Stimulated activated CD8-positive, alpha-beta memory T cell treated with anti-CD3 and anti-CD28 coated beads, Interleukin-4, amount 100 ng/mL, for 48 hours (primary cell): ENCODE measurements at regions not wholly inside any gene's neighbourhood (a gene's known extent, or its start where the extent isn't known, plus 50 kb on each side); places are given as distances from the start of the nearest gene placed in this dataset.
"Not testable (repeated sequence)": the region's sequence is repeated elsewhere in the genome, so short reads cannot be mapped to it uniquely, and the experiment has no call there.

Source experiments
- DNase-seq: peaks from one replicate; pipeline ENCODE4 v3.0.0-alpha.2; 2020

DNA sequence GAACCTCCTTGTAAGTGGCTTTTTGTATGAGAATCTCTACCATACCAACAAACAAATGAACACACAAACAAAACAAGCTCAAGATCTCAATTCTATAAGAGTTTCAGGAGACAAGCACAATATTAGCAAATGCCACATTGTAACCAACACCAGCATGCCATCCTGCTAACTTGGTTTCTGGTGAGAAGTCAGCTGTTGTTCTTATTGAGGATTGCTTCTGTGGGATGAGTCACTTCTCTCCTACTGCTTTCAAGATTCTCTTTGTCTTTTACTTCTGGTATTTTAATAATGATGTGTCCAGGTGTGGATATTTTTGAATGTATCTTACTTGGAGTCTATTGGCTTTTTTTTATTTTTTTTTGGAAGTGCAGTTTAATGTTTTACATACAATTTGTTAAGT, 131.7 kb downstream of the BCL2L11 start:
- DNase-seq: no peak

DNA sequence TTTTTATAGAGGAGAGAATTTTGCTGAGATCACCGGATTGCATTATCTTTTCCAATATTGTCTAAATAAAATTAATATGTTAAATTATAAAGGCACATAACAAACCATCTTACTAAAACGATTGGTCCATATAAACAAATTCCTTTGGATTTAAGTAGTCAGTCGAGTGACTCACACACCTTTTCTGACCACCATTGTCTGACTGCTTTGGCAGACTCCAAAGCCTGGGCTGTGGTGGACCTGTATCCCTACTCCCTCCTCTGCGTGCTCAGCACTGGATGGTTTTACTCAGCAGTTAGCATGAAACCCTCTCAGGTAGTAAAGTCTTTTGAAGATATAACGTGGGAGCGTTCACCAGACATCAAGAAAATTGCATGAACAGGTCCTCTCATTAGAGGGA, 134.2 kb downstream of the BCL2L11 start:
- not testable (repeated sequence) for DNase-seq

DNA sequence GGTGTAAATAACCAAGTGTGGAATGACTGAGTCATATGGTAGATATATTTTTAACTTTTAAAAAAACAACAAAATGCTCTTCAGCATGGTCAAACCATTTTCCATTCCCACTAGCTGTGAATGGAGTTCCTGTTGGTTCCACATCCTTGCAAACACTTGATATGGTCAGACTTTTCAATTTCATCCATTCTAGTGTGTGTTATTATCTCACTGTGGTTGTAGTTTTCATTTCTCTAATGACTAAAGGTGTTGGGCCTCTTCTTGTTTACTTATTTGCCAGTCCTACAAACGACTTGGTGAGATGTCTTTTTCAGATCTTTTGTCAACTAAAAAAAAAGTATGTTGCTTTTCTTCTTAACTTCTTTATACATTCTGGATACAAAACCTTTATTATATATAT, 135.9 kb downstream of the BCL2L11 start:
- DNase-seq: not testable (repeated sequence)

DNA sequence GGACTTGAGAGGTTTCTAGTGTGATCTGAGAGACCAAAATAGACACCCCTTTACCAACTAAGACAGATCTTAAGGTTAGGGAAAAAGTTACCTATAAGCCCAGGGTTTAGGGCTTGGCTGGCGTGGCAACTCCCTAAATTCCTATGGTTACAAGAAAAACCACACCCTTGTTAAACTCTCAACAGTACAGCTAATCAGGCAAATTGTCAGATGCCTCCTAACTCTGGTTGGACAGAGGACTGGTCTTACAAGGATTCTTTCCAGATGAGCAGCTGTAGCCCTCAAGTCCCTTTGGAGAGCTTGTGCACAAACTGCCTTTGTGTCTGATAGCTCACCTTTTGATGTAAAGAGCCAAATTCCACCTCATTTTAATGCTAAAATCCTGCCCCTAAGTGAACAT, 136.9 kb downstream of the BCL2L11 start:
- DNase-seq: not testable (repeated sequence)

DNA sequence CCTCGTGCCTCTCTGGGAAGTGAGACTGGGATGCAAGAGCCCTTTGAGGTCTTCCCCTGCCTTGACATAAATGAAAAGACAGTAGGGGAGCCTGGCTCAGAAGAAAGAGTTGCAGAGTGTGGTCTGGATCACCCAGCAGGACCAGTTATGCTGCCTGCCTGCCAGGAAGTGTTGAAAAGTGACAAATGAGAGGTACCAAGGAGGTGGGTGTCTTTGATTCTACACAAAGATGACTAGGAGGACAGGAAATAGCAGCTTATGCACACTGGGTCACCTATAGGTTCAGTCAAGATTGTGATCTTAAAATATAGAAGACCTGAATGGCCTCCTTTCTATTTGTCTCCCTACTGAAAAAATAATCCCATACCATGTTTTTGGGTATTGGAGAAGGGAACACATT, 137.6 kb downstream of the BCL2L11 start:
- DNase-seq: not testable (repeated sequence)

DNA sequence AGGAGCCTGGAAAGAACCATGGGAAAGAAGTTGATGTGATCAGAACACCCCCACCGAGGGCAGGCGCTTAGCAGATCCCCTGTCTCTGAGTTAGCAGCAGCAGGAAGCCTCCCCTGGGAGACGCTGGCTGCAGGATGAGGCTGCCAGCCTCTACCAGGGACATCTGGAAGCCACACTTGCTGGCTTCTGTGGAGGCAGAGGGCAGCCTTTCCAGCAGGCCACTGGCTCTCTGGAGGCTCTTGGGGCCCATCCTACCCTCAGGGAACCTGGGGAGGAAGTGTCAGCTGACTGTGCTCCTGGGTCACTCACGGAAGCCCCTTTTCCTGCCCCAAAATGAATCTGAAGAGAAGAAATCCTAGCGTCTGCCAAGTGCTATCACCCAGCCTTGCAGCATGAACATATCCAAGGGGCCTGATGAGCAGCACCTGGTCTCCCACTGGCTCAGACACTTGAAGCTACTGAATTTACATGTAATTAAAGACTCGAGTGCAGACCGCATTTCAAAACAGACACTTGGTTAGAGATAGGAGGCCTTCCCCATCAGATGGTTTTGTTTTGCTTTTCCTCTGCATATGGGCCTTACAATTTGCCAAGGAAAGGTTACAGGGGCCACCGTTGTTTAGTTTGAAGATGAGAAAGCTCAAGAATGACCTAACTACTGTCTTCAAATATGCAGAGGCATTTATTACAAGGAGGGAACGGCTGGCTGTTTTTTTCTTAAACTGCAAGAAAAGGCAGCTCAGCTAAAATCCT, 142.1 kb downstream of the BCL2L11 start:
- DNase-seq: not testable (repeated sequence)

DNA sequence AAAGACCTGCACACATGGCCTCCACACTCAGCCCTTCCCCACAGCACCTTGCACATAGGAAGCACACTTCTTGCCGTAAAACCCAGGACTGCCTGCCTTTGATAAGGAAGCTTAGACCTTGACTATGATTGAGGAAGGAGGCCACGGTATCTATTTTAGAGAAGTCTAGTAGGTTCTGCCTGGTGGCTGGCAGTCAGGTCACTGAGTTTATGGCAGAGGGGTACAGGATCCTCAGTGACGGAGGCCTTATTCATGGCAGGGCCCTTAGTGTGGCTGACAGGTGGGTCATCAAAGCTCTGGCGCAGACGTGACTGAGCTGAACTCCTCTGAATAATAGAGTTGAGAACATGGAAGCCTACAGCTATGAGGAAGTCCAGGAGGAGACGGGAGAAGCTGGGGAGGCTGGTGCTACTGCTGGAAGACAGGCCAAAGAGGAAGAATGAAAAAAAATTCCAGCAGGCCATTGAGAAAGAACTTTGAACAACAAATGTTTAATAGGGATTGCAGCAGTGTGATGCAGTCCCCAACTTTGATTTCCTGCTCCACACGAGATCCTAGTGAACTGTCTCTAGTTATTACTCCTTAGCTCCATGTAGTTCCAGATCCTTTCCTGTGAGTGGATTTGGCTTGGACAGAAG, 142.8 kb downstream of the BCL2L11 start:
- not testable (repeated sequence) for DNase-seq

DNA sequence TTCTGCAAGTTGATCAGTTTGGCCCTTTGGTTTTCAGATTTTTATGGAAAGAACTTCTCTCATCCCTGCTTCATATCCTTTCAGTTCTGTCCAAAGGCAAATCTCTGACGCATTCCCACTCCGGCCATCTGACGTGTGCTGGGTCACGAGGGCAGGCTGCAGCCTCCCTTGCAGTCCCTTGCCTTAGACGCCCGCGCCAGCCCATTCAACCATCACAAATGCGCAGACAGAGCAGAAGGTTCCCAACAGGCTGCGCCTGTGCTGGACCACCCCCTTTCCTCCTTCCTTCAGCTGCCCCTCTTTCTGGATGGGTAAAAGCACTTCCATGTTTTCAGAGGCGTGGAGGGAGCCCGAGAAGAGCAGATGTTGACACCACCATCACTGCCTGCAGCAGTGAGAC, 144.2 kb downstream of the BCL2L11 start:
- DNase-seq: not testable (repeated sequence)

DNA sequence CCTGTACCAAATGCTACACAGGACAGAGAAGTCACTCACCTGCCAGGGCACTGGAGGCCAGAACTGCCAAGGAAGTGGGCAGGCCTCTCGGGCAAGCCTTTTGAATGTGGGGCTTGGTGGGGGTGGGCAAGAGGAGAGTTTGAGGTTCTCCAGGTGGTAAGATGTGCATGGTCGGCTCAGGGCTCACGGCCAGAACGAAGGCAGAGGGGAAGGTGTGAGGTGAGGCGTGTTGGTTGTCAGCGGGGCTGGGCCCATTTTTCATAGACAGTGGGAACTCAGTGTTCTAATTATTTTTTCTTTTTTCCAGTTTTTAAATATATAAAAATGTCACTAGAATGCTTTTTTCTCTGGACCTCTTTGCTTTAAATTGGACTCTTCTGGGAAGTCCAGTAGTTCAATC, 145.8 kb downstream of the BCL2L11 start:
- not testable (repeated sequence) for DNase-seq

DNA sequence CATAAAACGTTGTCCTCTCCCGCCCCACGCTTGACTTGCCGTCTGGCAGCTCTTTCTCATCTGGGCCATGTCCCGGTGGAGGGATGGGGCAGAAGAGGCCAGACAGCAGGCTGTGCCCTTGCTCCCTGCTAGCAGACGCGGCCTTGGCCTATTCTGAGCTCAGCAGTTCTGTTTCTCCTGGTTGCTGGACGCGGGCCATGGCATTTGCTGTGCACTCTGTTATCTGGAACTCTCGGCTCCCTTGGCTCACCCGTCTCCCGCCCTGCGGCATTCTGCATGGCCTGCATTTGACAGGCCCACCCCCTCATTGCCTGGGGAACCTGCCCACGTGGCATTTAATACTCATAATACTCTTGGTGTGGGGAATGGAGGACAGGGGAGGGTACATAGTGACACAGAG, 146.3 kb downstream of the BCL2L11 start:
- not testable (repeated sequence) for DNase-seq

DNA sequence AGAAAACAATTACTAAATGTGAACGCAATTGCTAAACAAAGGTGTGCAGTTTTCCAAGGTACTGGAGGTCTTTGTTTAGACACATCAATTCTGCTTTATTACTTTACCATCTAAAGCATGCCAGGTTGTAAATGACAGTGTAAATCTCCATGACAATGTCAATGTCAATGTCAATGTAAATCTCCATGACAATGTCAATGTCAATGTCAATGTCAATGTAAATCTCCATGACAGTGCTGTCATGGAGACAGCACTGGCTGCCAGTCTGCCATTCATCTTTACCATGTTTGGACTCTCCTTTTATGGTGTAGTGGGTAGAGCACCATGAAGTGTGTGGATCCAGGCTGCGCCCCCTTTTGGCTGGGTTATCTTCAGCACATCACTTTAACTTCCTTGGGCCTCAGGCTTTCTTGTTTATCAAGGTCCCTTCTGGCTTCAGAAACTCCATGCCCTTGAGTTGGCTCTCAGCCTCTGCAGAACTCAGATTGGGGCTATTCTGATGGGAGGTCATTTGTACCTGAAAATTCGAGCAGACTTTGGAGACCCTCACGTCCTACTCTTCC, 149.1 kb downstream of the BCL2L11 start:
- DNase-seq: not testable (repeated sequence)

DNA sequence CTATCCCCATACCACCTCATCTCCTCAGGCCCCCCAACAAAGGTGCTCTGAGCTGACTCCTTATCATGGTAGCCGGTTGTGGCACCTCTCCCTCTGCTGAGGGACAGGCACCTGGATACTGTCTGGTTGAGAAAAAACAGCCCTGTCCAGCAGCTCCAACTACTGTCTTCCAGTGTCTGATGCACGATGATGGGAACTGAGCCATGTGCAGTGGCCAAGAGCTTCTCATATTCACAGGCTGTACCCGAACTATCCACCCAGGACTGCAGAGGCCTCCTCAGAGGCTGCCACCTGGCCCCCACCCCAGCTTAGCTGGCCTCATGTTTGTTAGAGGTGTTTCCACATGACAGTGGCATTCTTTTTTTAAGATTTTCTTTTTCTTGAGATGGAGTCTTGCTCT, 149.9 kb downstream of the BCL2L11 start:
- DNase-seq: not testable (repeated sequence)

DNA sequence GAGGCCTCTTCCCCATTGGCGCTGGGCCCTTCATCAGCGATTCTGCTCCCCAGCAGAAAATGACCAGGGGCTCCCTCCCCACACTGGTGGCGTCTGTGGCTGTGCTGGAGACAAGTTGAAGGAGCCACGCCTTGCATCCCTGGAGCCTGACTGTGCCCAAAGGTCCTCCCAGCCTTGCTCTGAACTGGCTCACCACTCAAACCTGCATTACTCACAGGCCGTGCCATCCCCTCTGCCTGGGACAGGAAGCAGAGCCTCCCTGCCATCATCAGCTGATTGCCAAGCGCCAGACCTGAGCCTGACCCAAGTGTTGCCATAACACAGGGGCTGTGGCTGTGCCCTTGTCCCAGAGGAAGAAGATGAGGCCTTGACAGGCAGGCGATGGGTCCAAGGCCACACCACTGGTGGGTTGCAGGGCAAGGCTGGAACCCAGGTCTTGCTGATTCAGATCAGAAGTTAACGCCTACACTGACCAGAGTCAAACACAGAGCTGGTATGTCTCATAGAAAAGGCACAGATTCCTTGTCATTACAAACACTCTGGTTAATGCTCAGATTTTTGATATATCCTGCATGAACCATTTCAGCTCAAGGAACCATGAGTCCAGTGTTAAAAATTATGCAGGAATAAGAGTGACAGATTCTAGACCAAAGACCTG, 151.1 kb downstream of the BCL2L11 start:
- not testable (repeated sequence) for DNase-seq

DNA sequence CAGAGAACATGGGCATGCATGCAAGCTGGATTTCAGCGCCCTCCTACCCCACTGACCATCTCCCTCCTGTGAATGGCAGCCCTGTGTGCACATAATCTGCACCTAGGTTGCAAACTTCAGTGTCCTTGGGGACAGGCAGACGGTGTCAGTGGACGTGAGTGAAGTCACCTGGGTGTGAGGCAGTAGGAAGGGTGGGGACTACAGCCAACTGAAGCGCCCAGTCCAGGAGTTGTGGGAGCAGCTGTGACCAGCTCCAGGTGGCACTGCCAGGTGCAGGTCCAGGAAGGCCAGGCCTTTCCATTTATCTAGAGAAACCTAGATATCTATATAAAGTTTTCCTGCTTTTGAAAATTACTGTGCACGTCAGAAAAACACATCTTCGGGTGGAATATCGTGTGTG, 152.3 kb downstream of the BCL2L11 start:
- DNase-seq: not testable (repeated sequence)

DNA sequence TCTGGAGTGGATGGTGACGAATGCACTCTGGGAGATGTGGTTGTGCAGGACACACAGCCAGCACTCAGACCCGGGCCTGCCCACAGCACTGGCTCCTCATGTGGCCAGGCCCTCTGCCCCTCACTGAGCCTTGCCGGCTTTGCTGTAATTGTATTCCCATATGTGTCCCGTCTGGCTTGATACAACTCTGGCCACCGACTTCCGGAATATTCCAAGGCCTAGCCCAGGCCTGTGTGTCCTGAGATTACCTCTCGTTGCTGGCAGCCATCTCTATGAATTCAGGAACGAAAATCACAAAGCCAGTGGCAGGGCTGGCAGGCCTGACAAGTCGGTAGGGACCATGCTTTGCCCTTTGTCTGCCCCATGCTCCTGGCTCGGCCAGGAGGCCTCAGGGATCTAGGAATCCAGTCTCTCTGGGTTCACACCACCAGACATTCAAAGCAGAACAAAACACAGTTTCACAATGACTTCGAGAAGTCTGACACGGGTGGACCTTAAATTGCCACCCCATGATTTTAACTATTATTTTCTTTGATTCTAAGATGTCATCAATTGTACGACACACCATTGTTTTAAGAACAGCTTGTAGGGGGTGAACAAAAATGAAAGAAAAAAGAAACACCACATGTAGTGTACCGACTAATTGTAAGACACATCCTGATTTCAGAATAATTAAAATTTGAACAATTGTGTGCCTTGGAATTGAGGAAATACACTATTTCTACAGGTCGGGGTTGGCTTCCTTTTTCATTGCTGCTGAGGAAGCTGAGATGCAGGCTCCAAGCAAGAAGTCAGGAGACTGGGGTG, 154.5 kb downstream of the BCL2L11 start:
- DNase-seq: not testable (repeated sequence)

DNA sequence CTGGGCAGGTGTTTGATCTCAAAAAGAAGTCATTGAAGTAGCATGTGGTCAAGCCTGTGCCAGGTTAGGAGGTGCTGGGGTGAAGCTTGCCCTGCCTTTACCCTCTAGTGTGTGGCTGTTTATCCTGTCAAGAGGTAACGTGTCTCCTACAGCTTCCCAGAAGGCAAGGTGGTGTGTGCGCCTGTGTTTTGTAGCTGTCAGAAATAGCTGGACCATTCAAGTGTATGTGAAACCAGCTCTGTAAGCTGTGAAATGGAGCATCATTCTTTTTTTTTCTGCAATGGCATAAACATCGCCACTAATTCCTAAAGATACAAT, 155.1 kb downstream of the BCL2L11 start:
- not testable (repeated sequence) for DNase-seq

DNA sequence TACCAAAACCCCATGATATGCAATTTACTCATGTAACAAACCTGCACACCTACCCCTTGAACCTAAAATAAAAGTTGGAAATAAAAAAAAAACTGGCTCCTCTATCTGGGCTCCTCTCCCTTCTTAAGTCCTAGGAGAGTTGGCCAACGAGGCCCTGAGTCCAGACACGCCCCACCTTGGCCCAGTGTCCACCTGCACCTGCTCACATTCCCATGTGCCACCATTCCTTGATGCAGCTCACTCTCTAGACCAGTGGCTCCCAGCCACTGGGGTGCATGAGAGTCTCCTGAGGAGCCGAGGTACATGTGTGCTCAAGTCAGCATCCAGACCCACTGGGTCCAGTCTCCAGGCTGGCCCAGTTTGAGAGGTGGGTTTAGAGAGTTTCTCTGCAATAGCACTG, 157.4 kb downstream of the BCL2L11 start:
- DNase-seq: not testable (repeated sequence)

DNA sequence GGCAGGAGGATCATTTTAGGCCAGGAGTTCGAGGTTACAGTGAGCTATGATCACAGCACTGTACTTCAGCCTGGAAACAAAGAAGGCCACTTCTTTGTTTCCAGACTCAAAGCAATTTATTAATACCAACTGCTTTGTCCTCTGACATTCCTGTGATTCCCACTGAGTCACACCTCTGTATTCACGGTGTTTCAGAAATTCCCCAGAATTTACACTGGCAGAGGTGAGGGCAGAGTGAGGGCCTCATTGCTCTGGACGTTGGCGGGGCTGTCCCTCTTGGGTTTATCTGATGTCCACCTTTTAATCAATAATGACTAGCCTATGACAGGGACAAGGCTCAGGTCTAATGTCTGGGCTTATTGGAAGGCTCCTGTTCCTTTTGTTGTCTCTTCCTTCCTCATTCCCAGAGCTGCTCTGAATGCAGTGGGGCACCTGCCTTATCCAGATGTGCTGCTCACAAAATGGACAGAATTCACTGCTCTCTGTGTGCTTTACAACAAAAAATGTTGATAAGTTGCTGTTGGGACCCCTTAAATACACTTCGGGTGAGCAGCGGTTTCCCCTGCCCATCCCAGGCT, 160.1 kb downstream of the BCL2L11 start:
- not testable (repeated sequence) for DNase-seq

DNA sequence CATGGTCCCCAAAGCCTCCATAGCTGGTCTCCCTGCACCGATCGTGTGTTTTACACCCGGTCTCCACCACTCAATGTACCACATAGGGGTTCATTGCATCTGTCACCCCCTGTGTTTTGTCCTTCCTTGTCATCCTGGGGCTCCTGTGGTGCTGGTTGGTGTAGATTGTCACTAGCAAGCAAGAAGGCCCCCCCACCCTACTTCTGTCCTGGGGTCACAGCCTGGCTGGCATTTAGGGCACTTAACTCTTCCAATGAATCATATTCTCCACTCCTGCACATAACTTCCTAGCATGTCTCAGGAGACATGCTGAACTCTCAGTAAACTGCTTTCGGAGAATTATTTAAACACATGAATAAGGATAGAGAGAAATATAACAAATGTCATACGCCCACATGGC, 161.4 kb downstream of the BCL2L11 start:
- DNase-seq: not testable (repeated sequence)

DNA sequence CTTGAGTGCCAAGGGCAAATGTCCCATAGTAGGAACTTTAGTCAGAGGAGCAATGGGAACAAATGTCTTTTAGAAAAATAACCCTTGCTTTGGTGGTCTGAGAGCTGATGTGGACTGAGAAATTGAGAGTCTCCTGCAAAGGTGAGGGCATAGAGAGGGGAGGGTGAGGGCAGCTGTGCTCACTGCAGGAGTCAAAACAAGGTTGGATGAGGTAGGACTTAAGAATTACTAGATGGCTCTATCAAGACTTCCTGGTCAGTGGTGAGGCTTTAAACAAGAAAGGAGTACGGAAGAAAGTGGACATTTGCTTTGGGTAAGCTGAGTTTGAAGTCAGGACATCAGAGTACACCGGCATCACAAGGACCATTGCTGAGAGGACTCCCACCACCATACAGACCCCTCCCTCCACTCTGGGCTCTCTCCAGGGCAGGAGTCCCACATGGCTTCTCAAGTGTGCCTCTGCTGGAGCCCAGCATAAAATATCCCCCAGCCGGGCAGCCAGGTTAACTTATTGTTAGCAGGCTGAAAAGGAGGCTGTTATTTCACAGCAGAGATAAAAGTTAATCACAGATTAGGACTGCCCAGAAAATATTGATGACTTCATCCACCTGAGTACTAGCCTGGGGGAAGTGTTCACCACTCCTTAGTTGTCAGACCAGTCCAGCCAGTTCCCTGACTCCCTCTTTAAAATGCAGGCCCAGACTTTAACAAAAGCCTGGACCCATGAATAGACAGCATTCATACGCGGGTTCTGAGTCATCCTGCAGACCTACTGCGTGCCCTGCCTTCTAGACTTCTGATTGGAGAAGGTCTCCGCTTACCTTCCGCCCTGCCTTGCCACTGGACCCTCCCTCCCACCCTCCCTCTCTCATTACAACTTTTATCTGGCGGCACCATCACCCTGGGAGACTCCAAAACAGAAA, 167.2 kb downstream of the BCL2L11 start:
- DNase-seq: not testable (repeated sequence)

DNA sequence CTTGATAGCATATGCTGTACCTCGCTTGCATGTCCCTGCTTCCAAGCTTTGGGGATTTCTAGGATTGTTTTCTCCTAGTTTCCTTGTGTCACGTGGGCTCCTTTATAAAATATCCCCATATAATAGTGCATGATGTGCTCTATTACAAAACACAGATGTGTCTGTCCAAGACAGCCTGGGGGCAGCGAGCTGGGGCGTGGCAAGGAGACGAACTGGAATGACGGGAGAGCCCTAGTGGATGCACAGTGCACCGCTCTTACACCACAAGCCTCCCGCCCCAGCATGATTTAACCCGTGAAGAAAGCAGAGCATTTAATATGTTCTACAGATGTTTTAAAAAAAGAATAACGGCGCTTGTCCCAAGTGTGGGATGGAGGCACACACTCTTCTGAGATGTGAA, 169.7 kb downstream of the BCL2L11 start:
- not testable (repeated sequence) for DNase-seq
